GM18498 (cell line): ENCODE measurements at regions not wholly inside any gene's neighbourhood (a gene's known extent, or its start where the extent isn't known, plus 50 kb on each side); places are given as distances from the start of the nearest gene placed in this dataset.

Experiments
- ATAC-seq: cut with Tn5 transposase; IDR thresholded peaks from one replicate; pipeline ENCODE4 v1.9.1; 2021; ENCODE audit warnings: mild to moderate bottlenecking, moderate library complexity; ENCODE audit not compliant: unreplicated experiment

- no peak for ATAC-seq
Observed at GRCh38 chr9:13608451-13608850, 329.0 kb upstream of the MPDZ start.

DNA sequence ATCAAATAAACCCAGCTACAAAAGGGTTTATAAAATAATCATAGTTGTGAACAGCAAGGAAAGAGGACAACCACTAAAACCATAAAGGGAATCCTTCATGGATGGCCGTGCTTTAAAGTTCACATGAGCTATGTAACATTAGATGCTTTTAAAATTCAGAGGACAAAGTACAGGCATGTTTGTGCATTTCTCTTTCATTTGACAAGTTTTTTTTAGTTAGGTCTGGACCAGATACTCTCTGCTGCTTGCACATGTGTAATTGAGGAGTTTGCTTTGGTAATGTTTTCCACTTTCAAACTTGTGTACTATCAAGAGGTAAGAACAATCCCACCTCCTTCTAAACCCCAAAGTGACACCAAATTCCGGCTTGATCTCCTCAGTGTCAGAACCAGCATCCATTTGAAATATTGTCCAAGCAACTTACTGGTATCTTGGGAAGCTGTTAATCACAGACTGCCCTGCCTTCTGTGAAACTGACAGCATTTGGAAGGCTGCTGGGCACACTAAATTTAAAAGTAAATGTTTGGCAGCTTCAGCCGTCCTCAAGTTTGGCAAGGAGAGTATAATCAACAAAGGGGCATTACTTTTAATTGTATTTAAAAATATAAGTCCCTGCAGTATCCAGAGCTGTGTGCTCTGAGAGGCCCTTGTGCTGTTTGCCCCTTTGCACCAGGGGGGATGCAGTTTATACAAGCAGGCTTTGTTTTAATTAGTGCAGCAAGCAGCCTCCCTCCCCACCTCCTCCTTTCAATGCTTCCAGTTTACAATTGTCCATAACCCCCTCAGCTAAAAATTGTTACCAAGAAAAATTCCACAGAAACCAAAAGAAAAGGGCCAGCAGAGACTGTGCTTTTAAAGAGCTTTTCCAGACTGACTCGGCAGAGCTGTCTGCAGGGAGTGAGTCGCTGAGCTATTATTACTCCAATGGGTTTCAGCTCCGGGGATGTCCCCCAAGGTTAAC, 328.3 kb upstream of the MPDZ start:
- no peak for ATAC-seq

DNA sequence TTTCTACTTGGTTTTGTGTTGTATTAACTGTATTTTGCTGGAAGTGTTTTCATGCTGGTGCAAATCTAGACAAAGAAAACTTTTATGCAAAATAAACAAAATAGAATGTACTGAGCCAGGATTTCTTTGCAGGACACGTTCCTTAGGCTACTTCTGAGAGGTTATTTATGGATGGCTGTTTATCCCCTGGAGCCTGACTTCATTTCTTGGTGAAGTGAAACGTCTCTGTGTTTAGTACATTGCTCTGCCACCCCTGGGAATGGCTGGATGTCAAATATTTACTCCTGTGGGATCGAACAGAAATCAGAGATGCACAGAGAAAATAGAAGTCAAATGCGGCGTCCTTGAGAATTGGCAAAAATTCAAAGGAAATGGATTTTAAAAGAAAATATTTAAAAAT, 327.1 kb upstream of the MPDZ start:
- no peak for ATAC-seq

- ATAC-seq = no peak
Observed at GRCh38 chr9:13603921-13604320, 324.4 kb upstream of the MPDZ start.

- no peak for ATAC-seq
Observed at GRCh38 chr9:13598738-13599137, 319.2 kb upstream of the MPDZ start.

- no peak for ATAC-seq
Observed at GRCh38 chr9:13597427-13597826, 317.9 kb upstream of the MPDZ start.

GRCh38 chr9:13597004-13597403, 317.5 kb upstream of the MPDZ start:
- ATAC-seq = no peak

- no peak for ATAC-seq
Observed at GRCh38 chr9:13596383-13596970, 317.0 kb upstream of the MPDZ start.

DNA sequence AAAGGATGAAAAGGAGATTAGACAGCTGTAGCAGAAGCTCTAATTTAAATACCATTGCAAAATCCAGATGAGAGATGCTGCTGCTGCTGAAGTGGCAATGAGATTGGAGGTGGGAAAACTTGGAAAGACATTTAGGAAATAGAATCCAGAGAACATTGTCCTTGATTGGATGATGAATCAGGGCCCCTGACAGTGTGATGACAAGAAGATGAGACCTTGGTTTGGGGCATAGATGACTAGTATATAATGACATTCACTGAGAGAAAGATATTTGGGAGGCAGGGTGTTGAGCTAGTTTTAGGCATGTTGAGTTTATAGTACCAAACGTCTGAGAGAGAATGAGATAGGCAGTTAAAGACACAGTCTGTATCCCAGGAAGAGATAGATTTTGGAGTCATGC, 311.5 kb upstream of the MPDZ start:
- ATAC-seq = no peak

GRCh38 chr9:13589034-13589737, 309.7 kb upstream of the MPDZ start:
- no peak for ATAC-seq

GRCh38 chr9:13588151-13589033, 308.9 kb upstream of the MPDZ start:
- no peak for ATAC-seq

- ATAC-seq = no peak
Observed at GRCh38 chr9:13587571-13587970, 308.1 kb upstream of the MPDZ start.

GRCh38 chr9:13586587-13587374, 307.3 kb upstream of the MPDZ start:
- ATAC-seq = no peak

DNA sequence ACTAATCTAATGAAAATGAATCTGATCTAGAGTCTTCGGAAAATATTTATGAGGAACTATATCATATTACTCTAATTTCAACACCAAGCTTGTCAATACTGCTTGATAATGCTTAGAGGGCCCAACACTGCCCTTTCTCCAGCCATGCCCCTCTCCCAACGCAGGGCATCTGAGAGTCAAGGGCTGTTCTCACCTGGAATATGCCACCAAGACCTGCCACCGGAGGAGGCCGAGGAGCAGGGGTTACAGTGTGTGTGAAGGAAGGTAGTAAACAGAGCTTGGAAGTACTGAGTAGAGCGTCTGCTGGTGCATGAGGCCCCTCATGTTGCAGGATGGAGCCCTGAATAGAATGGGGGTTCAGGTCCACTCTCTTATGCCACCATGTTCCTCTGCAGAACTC, 301.3 kb upstream of the MPDZ start:
- ATAC-seq = no peak

DNA sequence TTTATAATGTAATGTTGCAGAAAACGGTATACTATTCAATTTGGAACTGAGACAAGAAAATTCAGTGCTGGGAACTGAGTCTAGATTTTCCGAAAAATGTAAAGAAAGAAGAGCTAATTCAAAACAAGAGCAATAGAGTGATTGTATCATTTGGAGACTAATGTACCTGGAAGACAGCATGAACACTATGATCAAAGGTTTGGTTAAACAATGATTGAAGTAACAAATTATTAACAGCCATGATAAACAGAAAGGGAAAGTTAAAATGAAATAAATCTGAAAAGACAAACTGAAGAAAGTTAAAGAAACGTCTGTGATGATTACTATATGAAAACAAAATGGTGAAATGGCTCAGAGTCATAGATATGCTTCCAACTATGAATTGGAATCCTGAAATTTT, 300.6 kb upstream of the MPDZ start:
- no peak for ATAC-seq

GRCh38 chr9:13576101-13576500, 296.6 kb upstream of the MPDZ start:
- no peak for ATAC-seq

GRCh38 chr9:13575558-13575957, 296.1 kb upstream of the MPDZ start:
- ATAC-seq = no peak

DNA sequence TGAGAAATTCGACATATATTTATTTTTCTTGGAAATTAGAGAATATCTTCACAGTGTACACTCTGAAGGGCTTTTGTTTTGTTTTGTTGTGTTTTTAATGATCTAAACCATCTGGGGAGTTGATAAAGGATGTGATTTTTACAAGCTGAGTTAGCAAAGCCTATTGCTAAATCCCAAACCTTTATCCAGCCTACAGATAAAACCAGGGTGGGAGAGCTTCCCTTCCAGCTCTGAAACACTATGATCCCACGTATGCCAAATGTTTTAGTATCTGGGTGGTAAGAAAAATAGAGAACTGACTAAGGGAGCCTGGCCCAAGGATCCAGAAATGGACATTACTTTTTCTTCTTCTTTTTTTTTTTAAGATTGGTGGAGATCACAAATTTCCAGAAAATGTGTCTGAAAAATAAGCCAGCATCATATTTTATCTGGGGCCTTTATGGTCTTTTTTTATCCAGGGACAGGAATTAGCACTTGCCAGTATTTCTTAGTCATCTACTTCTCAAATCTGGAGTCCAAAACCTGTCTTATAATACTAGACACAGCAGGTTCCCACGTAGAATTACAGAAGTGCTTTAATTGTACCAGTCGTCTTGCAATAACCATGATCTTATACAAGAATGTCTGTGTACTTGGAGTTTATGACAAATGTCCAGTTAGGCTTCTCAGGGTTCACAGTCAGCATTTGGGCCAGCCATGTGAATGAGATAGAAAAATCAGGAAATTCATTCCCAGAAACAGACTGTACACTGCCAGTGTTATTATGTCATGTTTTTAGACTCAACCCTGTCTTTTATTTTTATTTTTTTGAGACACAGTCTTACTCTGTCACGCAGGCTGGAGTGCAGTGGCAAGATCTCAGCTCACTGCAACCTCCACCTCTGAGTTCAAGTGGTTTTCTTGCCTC, 290.8 kb upstream of the MPDZ start:
- no peak for ATAC-seq

- no peak for ATAC-seq
Observed at GRCh38 chr9:13569602-13570067, 290.1 kb upstream of the MPDZ start.
